Dendritic cell treated with granulocyte-macrophage colony-stimulating factor and Interleukin-4, amounts not matched to agents 40 ng/mL and 50 ng/mL, for 4 days (primary cell): ENCODE measurements at regions not wholly inside any gene's neighbourhood (a gene's known extent, or its start where the extent isn't known, plus 50 kb on each side); places are given as distances from the start of the nearest gene placed in this dataset.
"Not testable (repeated sequence)": the region's sequence is repeated elsewhere in the genome, so short reads cannot be mapped to it uniquely, and the experiment has no call there.

Source experiments
- H3K27ac Mint-ChIP-seq: one replicate; pipeline ENCODE4 v1.8.0; 2022; ENCODE audit warnings: mild to moderate bottlenecking, mixed read lengths
- H3K27me3 Mint-ChIP-seq: one replicate; pipeline ENCODE4 v1.8.0; 2022; ENCODE audit warnings: mild to moderate bottlenecking, mixed read lengths
- H3K36me3 Mint-ChIP-seq: one replicate; pipeline ENCODE4 v1.8.0; 2022; ENCODE audit warnings: low read depth, mixed read lengths
- H3K4me1 Mint-ChIP-seq: one replicate; pipeline ENCODE4 v1.8.0; 2022; ENCODE audit warnings: low read depth, mixed read lengths
- H3K4me3 Mint-ChIP-seq: one replicate; pipeline ENCODE4 v1.8.0; 2022; ENCODE audit warnings: mild to moderate bottlenecking, moderate library complexity, mixed read lengths
- H3K9me3 Mint-ChIP-seq: one replicate; pipeline ENCODE4 v1.8.0; 2022; ENCODE audit warnings: mixed read lengths
- intact Hi-C: fragments of 100-400 bp; cut with micrococcal nuclease; formaldehyde crosslinking; loops from one replicate; pipeline ENCODE4 v1.15.0; 2022

DNA sequence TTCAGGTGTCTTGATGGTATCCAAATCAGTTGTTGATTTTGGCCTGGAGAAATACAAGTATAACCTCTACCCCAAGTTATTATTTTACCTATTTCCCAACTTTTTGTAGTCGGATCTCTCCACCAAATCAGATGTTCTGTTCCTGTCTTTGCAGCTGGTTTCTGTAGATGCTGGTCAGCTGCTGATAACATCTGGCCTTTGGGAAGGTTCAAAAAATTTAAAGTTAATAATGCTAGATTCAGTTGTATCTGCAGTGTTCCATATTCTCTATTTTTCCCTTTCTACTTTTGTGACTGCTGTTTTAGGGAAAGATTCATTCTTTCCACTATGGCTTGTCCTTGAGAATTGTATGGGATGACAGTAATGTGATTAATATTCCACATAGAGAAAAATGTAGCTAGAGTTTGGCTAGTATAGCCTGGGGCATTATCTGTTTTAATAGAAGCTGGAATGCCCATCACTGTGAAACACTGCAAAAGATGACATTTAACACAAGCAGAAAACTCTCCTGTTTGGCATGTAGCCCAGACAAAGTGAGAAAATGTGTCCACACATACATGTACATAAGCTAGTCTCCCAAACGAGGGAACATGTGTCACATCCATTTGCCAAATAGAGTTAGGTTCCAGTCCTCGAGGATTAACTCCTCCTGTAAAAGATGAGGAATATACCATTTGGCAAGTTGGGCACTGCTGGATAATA is 99.2 kb downstream of the ZNF100 start:
- H3K27ac Mint-ChIP-seq, H3K36me3 Mint-ChIP-seq, H3K4me3 Mint-ChIP-seq, H3K27me3 Mint-ChIP-seq, H3K4me1 Mint-ChIP-seq, intact Hi-C loops: not testable (repeated sequence)
- peaks cover 29% of the 10 kb centered on the region for H3K9me3 Mint-ChIP-seq

GRCh38 chr19:21655540-21656126 is 111.7 kb downstream of the ZNF100 start:
- intact Hi-C loops: no loop called here

GRCh38 chr19:21651478-21651877 is 115.9 kb downstream of the ZNF100 start:
- peaks cover 56% of the 10 kb centered on the region for H3K9me3 Mint-ChIP-seq
- H3K4me3 Mint-ChIP-seq, intact Hi-C loops, H3K4me1 Mint-ChIP-seq, H3K27ac Mint-ChIP-seq, H3K27me3 Mint-ChIP-seq, H3K36me3 Mint-ChIP-seq: not testable (repeated sequence)

More at GRCh38 chr19:21655540-21656126, 111.7 kb downstream of the ZNF100 start:
- peaks cover 33% of the 10 kb centered on the region for H3K9me3 Mint-ChIP-seq
- H3K36me3 Mint-ChIP-seq: no peaks in the 10 kb centered on the region
- H3K27ac Mint-ChIP-seq: no peak overlapping the region
- H3K27me3 Mint-ChIP-seq: no peaks in the 10 kb centered on the region
- H3K4me3 Mint-ChIP-seq: no peak overlapping the region
- no peaks in the 10 kb centered on the region for H3K4me1 Mint-ChIP-seq

GRCh38 chr19:21638776-21639175 is 128.6 kb downstream of the ZNF100 start:
- H3K36me3 Mint-ChIP-seq: no peaks in the 10 kb centered on the region
- intact Hi-C loops: no loop called here
- H3K27ac Mint-ChIP-seq: no peak overlapping the region
- H3K9me3 Mint-ChIP-seq: peaks cover 50% of the 10 kb centered on the region
- no peaks in the 10 kb centered on the region for H3K27me3 Mint-ChIP-seq
- no peaks in the 10 kb centered on the region for H3K4me1 Mint-ChIP-seq
- H3K4me3 Mint-ChIP-seq: no peak overlapping the region

GRCh38 chr19:21626924-21627697 is 121.7 kb downstream of the ZNF429 start:
- Mint-ChIP-seq H3K4me3 (no peak overlapping the region), H3K27me3 (no peaks in the 10 kb centered on the region), H3K4me1 (no peaks in the 10 kb centered on the region), H3K36me3 (no peaks in the 10 kb centered on the region), H3K9me3 (peaks cover 40% of the 10 kb centered on the region), H3K27ac (no peak overlapping the region)
- intact Hi-C loops: no loop called here

GRCh38 chr19:21626091-21626490 is 120.7 kb downstream of the ZNF429 start:
- no peaks in the 10 kb centered on the region for H3K4me1 Mint-ChIP-seq
- no peaks in the 10 kb centered on the region for H3K27me3 Mint-ChIP-seq
- H3K9me3 Mint-ChIP-seq: peaks cover 39% of the 10 kb centered on the region
- intact Hi-C loops: no loop called here
- no peak overlapping the region for H3K27ac Mint-ChIP-seq
- no peak overlapping the region for H3K4me3 Mint-ChIP-seq
- no peaks in the 10 kb centered on the region for H3K36me3 Mint-ChIP-seq

GRCh38 chr19:21622920-21623319 is 117.5 kb downstream of the ZNF429 start:
- peaks cover 22% of the 10 kb centered on the region for H3K9me3 Mint-ChIP-seq
- H3K36me3 Mint-ChIP-seq: no peaks in the 10 kb centered on the region
- H3K4me3 Mint-ChIP-seq: no peak overlapping the region
- intact Hi-C loops: no loop called here
- H3K27me3 Mint-ChIP-seq: no peaks in the 10 kb centered on the region
- no peak overlapping the region for H3K27ac Mint-ChIP-seq
- no peaks in the 10 kb centered on the region for H3K4me1 Mint-ChIP-seq

DNA sequence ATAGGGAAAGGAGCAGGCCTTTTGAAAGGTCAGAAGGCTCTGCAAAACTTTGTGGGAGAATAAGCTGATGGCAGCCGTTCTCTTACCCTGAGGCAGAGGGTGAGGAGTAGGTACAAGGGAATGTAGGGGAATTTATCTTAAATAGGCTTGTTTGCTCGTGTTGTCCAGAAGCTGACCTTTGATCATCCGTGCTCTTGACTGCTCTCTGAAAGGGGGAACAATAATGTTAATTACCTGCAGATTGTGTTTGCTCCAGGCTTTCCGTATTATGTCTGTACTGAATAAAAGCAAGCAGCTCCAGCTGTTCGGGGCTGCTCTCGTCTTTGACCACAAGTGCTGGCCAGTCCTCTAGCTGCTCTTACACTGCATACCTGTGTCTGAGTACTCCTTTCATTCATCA is 116.3 kb downstream of the ZNF429 start:
- no peaks in the 10 kb centered on the region for H3K27me3 Mint-ChIP-seq
- H3K4me1 Mint-ChIP-seq: no peaks in the 10 kb centered on the region
- no peaks in the 10 kb centered on the region for H3K36me3 Mint-ChIP-seq
- intact Hi-C loops: no loop called here
- H3K9me3 Mint-ChIP-seq: peaks cover 28% of the 10 kb centered on the region
- H3K27ac Mint-ChIP-seq: no peak overlapping the region
- no peak overlapping the region for H3K4me3 Mint-ChIP-seq

- no peak overlapping the region for H3K4me3 Mint-ChIP-seq
- H3K9me3 Mint-ChIP-seq: peaks cover 40% of the 10 kb centered on the region
- H3K36me3 Mint-ChIP-seq: no peaks in the 10 kb centered on the region
- no peaks in the 10 kb centered on the region for H3K27me3 Mint-ChIP-seq
- intact Hi-C loops: no loop called here
- H3K27ac Mint-ChIP-seq: no peak overlapping the region
- no peaks in the 10 kb centered on the region for H3K4me1 Mint-ChIP-seq
Observed at GRCh38 chr19:21617740-21618339, 112.4 kb downstream of the ZNF429 start.

- intact Hi-C loops: not testable (repeated sequence)
Observed at GRCh38 chr19:21614776-21615175, 109.4 kb downstream of the ZNF429 start.

GRCh38 chr19:21613201-21613600 is 107.8 kb downstream of the ZNF429 start:
- H3K9me3 Mint-ChIP-seq: peaks cover 36% of the 10 kb centered on the region
- intact Hi-C loops, H3K36me3 Mint-ChIP-seq: not testable (repeated sequence)

More at GRCh38 chr19:21614776-21615175, 109.4 kb downstream of the ZNF429 start:
- peaks cover 40% of the 10 kb centered on the region for H3K9me3 Mint-ChIP-seq
- H3K4me3 Mint-ChIP-seq, H3K27me3 Mint-ChIP-seq, H3K36me3 Mint-ChIP-seq, H3K4me1 Mint-ChIP-seq, H3K27ac Mint-ChIP-seq: not testable (repeated sequence)

DNA sequence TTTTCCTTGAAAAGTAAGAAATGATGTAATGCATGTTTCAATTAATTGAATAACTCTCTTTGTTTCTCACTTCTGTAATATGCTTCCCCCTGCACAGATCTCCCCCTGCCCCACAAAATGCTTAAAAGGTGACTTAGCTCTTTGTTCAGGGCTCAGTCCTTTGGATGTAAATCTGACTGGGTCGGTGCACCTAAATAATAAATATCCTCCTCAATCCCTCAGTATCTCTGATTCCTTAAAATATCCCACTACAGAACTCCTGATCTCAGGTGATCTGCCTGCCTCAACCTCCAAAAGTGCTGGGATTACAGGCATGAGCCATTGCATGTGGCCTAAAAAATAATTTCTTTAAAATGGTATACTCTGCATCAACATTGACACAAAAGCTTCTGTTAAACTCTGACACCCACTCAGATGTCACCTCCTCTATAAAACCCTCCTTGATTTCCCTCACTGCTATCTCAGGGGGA is 107.0 kb downstream of the ZNF429 start:
- H3K4me1 Mint-ChIP-seq: peaks cover 6% of the 10 kb centered on the region
- no peak overlapping the region for H3K4me3 Mint-ChIP-seq
- no peaks in the 10 kb centered on the region for H3K27me3 Mint-ChIP-seq
- intact Hi-C loops: no loop called here
- peaks cover 28% of the 10 kb centered on the region for H3K9me3 Mint-ChIP-seq
- no peak overlapping the region for H3K27ac Mint-ChIP-seq
- no peaks in the 10 kb centered on the region for H3K36me3 Mint-ChIP-seq

More at GRCh38 chr19:21613201-21613600, 107.8 kb downstream of the ZNF429 start:
- not testable (repeated sequence) for H3K27ac Mint-ChIP-seq, H3K4me1 Mint-ChIP-seq, H3K4me3 Mint-ChIP-seq, H3K27me3 Mint-ChIP-seq

- Mint-ChIP-seq H3K27ac (no peak overlapping the region), H3K4me3 (no peak overlapping the region)
Observed at GRCh38 chr19:21611659-21612402, 106.4 kb downstream of the ZNF429 start.

More at GRCh38 chr19:21611659-21612402, 106.4 kb downstream of the ZNF429 start:
- Mint-ChIP-seq H3K4me1 (peaks cover 6% of the 10 kb centered on the region), H3K27me3 (no peaks in the 10 kb centered on the region), H3K36me3 (no peaks in the 10 kb centered on the region), H3K9me3 (peaks cover 27% of the 10 kb centered on the region)
- intact Hi-C loops: no loop called here
